Cardiac fibroblast (primary cell): ENCODE measurements at regions not wholly inside any gene's neighbourhood (a gene's known extent, or its start where the extent isn't known, plus 50 kb on each side); places are given as distances from the start of the nearest gene placed in this dataset.

Source experiments
- DNase-seq, 2 donors: peaks; one replicate each; pipeline versions ENCODE4 v3.0.0 to v3.0.0-alpha.2; 2010; ENCODE audit warnings: low read depth in 2 of 2
- H3K4me3 ChIP-seq, 2 donors: replicated peaks in 1 of 2; 1 replicate in 1 of 2; 2 replicates in 1 of 2; pipeline ENCODE4 v1.5.1; 2011; ENCODE audit warnings: low read depth in 2 of 2, low read length in 2 of 2, mild to moderate bottlenecking in 2 of 2, moderate library complexity in 1 of 2
- TF ChIP-seq, protein P1 (sequence below): IDR thresholded peaks from one replicate; pipeline ENCODE4 v1.5.1; 2011; ENCODE audit warnings: low read depth, mild to moderate bottlenecking, low read length, inconsistent platforms

GRCh38 chr6:40280231-40280630, 306.9 kb downstream of the LRFN2 start:
- TF ChIP-seq, protein P1, sequence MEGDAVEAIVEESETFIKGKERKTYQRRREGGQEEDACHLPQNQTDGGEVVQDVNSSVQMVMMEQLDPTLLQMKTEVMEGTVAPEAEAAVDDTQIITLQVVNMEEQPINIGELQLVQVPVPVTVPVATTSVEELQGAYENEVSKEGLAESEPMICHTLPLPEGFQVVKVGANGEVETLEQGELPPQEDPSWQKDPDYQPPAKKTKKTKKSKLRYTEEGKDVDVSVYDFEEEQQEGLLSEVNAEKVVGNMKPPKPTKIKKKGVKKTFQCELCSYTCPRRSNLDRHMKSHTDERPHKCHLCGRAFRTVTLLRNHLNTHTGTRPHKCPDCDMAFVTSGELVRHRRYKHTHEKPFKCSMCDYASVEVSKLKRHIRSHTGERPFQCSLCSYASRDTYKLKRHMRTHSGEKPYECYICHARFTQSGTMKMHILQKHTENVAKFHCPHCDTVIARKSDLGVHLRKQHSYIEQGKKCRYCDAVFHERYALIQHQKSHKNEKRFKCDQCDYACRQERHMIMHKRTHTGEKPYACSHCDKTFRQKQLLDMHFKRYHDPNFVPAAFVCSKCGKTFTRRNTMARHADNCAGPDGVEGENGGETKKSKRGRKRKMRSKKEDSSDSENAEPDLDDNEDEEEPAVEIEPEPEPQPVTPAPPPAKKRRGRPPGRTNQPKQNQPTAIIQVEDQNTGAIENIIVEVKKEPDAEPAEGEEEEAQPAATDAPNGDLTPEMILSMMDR, result no peak
- no peak for DNase-seq
- H3K4me3 ChIP-seq, result no peak overlapping the region

DNA sequence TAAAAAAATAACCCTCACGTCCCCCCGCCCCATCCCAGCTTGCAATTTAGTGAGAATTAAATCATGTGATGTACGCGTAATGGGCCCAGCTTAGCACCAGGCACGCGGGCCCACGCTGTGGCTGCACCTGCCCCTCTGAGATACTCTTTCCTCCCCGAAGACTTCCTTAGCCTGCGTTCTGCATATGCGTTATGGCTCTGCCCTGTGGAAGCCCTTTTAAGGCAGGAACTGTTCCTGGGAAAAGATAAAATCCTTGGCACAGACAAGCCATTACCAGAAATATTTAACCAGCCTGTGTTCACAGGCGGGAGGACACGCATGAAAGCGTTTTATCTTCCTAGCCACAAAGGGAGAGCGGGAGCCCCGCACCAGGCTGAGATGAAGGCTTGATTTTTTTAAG, 311.0 kb downstream of the LRFN2 start:
- no peak overlapping the region for H3K4me3 ChIP-seq
- TF ChIP-seq, protein P1, result no peak
- no peak for DNase-seq

DNA sequence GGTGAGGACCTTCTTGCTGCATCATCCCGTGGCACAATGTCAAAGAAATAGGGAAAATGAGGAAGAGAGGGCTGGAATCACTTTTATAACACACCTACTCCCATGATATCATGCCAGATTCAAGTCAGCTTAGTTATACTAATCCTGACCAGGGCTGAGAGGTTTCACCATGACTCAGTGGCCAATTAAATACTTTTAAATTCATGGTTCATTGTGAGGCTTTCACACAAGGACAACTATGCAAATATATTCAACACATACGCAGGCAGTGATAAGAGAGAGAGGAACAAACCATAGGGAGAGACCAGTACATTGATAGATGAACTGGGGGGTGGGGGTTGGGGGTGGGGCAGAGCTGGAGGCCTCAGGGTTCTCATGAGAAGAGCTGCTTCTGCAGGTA, 313.1 kb downstream of the LRFN2 start:
- no peak for DNase-seq
- TF ChIP-seq, protein P1, result no peak
- no peak overlapping the region for H3K4me3 ChIP-seq

DNA sequence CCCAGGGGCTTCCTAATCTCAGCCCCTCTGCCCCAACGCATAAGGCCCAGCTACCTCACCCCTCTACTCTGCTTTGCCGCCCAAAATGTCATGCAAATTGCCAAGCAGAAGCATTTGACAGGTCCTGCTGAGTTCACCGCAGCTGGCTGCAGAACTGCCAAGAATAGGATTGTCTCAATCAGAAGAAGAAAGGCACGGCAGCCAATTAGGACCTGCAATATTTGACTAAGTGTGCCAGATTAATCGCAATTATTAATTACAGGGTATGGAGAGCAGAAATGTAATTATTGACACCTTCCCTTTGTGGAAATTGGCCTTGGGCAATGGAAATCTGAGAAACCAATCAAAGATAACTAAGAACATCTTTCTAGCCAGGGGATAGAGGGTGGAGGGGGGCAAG, 318.6 kb downstream of the LRFN2 start:
- no peak for DNase-seq
- no peak overlapping the region for H3K4me3 ChIP-seq
- TF ChIP-seq, protein P1, result no peak

- DNase-seq, result no peak
- H3K4me3 ChIP-seq, result no peak overlapping the region
- TF ChIP-seq, protein P1, result no peak
Measured at GRCh38 chr6:40268166-40268565, 319.0 kb downstream of the LRFN2 start.

DNA sequence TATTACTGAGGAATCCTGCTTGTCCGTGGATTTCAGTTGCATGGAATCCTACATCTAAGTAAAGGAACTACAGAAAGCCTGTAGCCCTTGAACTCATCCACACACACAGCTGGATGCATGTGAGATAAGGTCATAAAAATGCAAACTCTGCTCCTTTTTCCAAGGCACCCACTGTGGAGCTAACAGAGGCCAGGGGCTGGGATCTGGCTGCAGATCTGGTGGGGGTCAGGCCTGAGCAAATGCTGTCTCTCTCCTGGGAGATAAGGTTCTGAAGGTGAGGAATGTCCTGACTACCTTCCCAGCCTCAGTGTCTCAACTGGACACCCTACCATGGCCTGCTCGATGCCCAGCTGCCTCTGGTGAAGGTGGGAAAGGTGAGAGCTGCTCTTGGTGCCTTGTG, 321.5 kb downstream of the LRFN2 start:
- H3K4me3 ChIP-seq, result no peak overlapping the region
- DNase-seq, result no peak
- TF ChIP-seq, protein P1, result no peak

GRCh38 chr6:40263970-40264369, 323.2 kb downstream of the LRFN2 start:
- TF ChIP-seq, protein P1, result no peak
- H3K4me3 ChIP-seq, result no peak overlapping the region
- no peak for DNase-seq
